ELR (cell line): ENCODE measurements at regions not wholly inside any gene's neighbourhood (a gene's known extent, or its start where the extent isn't known, plus 50 kb on each side); places are given as distances from the start of the nearest gene placed in this dataset.
"Not testable (repeated sequence)": the region's sequence is repeated elsewhere in the genome, so short reads cannot be mapped to it uniquely, and the experiment has no call there.

Experiments used
- DNase-seq: peaks from one replicate; pipeline ENCODE4 v3.0.0-alpha.2; 2015; ENCODE audit warnings: low read depth

DNA sequence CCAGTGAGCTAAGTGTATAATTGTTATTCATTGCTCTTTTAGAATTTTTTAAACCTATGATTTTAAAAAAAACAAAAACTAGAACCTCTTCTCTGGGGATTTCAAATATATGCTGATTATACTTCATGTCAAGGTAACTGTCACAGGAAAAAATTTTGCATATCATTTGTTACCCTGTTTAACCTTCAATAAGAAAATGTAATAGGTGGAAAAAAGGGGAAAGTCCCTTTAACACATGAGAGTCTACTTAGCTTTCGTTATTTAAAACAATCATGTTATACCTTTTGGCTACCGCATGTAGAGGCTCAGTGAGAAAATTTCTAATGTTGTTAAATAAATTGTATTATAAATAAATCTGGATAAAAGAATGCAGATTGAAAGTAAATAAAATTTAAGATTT lies 190.1 kb upstream of the AKR1E2 start:
- DNase-seq: no peak

GRCh38 chr10:4635388-4635787 lies 190.6 kb upstream of the AKR1E2 start:
- no peak for DNase-seq

DNA sequence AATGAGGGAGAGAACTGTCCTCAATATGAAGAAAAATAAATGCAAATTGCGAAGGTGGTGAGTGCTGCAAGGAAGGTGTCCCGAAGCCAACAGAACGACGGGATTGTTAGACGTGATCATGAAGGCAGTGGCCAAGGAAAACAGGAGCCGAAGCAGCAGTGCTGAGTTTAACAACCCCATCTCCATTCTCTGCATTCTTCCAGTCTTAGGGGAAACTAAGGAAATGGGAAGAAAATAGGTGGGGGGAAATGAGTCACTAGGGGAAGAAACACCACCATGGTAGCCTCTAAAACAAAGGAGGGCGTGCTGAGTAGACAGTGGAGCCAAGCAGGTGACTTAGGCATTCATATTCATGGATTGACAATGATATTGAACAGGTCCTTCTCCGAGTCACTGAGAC lies 192.2 kb upstream of the AKR1E2 start:
- no peak for DNase-seq

DNA sequence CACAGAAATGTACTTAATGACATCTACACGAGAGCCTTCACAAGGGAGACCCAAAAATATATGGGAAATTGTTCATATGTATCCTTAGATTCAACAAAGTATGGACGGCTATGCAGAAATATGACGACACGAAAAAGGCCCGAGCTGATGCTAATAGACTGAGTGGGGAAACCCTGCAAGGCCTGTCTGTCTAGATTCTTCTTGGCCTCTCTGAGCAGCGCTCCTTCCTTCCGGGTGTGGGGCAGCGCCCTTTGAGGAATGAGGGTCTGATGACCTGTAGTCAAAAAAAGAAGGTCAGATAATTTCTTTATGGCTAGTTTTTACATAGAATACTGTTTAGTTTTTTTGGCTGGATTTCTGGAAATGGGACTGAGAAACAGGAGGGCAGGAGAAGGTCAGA lies 192.8 kb upstream of the AKR1E2 start:
- DNase-seq: no peak

DNA sequence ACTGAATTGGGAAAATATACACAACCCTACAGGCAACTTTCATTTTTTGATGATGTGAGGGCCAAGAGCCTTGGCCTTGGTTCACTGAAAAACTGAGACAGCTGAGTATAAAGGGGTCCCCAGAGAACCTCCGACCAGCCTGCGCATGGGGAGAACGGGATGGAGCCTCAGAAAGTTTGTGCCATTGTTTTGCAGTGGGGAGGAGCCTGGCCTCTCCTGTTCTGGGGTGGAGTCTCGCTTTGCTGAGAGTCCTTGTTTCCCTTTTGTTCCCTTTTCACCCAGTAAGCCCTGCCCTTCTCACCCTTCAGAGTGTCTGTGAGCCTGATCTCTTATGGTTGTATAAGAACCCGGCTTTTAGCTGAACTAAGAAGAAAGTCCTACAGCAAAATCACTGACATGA lies 193.2 kb upstream of the AKR1E2 start:
- DNase-seq: no peak

DNA sequence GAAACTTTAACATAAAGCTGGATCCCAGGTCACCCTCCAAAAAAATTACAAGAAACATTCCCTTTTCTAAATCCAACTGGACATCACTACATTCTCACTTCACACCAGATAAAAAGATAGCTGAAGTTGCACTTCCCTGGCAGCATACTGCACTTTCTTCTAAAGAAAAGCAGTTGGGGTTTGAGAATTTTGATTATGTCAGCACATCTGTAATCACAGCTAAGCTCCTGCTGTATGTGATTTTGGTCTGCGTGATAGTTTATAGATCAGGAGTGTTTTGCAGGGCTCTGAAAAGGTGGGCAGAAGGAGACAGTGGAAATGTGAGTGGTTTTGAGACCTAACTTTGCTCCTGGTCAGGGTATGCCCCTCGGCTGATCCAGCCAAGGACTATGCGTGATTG lies 199.1 kb upstream of the AKR1E2 start:
- no peak for DNase-seq

DNA sequence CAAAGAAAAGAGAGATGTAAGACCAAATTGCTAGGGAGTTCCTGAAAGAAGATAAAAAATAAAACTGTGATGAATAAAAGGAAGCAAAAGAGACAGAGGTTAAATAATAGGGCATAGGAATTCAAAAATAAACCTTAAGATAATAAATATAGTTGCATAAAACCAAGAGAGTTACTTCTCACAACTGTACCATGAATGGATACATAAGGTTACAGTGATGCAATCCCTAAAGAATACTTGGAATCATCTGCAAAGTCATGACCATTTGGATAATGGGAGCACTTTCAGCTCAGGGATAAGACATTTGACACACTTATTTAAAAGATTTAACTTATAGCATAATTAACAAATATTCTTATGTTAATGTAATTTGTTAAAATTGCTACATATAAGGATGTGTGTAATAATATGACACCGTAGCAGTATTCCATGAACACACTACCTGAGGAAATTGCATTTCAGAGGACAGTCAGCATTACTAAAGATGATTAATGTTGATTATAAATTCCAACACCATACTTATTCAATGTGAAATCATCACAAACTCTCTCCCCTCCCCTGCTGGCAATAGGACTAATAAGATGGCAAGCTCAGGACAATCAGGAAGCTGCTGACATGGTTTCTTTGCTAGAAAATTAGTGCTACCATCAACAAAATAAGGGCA lies 202.1 kb upstream of the AKR1E2 start:
- DNase-seq: peak; percentile 31

GRCh38 chr10:4623200-4623599 lies 202.8 kb upstream of the AKR1E2 start:
- DNase-seq: no peak

DNA sequence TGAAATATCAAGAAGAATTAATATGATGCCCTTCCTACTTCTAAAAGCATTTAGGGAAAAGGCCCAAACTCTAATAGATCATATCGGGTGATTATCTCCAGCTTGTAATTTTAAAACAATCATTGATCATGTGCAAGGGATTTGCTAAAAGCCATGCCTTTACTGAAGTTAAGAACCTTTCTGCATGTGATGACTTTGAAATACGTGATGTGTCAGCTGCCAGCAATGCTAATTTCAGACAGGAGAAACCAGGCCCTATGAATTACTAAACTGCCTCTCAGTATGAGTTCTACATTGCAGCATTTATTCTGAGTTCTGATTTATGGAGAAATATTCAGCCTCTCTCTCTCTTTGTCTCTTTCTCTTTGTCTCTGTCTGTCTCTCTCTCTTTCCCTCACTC lies 203.6 kb upstream of the AKR1E2 start:
- no peak for DNase-seq

GRCh38 chr10:4617589-4617988 lies 208.4 kb upstream of the AKR1E2 start:
- DNase-seq: no peak

DNA sequence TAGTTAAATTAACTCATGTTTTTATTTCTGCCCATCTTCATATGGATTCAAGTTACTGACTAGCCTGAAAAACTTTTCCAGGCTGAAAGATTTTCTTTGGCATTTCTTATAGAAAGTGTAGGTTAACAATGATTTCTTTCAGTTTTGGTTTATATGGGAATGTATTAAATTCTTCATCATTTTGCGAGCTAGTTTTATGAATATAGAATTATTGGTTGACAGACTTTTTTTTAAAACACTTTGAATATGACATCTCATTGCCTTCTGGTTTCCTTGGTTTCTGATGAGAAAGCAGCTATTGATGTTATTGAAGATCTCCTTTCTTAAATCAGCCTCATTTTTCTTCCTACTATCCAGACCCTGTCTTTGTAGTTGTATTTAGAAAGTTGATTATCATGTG lies 211.0 kb upstream of the AKR1E2 start:
- DNase-seq: no peak

DNA sequence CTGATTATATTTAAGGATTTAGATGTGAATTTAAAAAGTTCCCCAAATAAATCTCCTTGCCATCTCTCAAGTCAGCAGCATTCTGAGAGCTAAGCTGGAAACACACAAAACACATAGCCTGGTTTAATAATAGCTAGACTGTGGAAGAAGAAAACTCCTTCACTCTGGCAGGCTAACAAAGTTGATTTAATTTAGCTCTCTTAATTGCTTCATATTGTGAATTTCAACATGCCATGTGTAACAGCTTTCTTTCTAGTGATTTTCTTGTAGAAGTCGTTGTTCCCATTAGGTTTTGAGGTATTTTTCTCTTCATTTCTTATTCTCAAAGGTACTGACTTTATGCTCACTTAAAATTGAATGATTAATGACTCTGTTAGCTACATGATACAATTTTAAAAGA lies 216.8 kb upstream of the AKR1E2 start:
- DNase-seq: no peak

- no peak for DNase-seq
Measured at GRCh38 chr10:4607681-4608080, 218.3 kb upstream of the AKR1E2 start.

GRCh38 chr10:4606856-4607636 lies 219.0 kb upstream of the AKR1E2 start:
- no peak for DNase-seq

DNA sequence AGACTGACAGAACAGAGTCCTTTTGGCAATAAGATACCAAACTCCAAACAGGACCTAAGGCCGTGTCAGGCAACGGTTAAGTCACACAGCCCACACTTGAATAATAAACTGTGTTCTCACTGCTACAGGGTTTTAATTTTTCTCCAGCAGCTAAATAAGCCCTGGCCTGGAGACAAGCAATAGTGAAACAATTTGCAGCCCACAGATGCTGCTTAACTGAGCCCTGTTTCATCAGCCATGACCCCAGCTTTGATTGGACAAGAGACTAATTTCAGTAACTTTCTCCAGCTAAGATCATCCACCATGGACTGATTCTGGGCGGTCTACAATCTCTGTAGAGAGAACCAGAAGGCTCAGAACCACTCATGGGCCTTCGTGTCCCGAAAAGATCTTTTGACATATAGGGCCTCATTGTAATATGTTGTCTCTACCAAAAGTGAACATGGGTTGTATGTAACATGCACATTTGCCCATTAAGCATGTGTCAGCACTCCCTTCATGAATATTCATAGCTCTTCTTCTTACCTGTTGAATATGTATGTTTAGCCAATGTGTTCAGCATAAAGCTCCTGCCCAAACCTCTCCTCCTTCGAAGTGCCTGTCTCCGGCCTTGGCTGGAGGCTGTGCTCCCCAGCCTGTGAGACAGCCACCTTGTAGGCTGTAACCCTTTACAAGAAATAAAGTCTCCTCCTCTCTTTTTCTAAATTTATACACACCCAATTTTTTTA lies 223.1 kb upstream of the AKR1E2 start:
- DNase-seq: no peak

DNA sequence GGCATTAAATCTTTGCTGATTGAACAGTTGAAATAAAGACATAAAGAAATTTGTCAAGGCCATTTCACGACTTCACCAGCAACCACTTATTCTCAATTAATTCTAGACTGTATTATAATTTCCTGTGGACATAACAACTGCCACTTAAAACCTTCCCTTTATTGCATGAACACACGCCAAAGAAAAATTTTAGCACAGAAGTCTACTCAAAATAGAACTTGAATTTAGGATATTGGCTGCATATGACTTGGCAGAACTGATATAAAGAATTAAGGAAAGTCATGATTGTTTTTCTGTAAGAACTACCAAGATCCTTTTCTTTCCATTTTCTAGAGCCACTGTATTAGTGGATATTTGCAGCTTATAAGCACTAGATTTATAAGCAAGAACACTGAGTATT lies 226.5 kb upstream of the AKR1E2 start:
- no peak for DNase-seq

DNA sequence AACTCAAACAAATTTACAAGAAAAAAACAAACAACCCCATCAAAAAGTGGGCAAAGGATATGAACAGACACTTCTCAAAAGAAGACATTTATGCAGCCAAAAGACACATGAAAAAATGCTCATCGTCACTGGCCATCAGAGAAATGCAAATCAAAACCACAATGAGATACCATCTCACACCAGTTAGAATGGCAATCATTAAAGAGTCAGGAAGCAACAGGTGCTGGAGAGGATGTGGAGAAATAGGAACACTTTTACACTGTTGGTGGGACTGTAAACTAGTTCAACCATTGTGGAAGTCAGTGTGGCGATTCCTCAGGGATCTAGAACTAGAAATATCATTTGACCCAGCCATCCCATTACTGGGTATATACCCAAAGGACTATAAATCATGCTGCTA lies 228.1 kb upstream of the AKR1E2 start:
- DNase-seq: not testable (repeated sequence)

- peak; percentile 1 for DNase-seq
Measured at GRCh38 chr10:4596951-4597350, 229.1 kb upstream of the AKR1E2 start.

- DNase-seq: peak; percentile 5
Measured at GRCh38 chr10:4595719-4596319, 230.2 kb upstream of the AKR1E2 start.

GRCh38 chr10:4590807-4591206 lies 235.2 kb upstream of the AKR1E2 start:
- peak; percentile 2 for DNase-seq

DNA sequence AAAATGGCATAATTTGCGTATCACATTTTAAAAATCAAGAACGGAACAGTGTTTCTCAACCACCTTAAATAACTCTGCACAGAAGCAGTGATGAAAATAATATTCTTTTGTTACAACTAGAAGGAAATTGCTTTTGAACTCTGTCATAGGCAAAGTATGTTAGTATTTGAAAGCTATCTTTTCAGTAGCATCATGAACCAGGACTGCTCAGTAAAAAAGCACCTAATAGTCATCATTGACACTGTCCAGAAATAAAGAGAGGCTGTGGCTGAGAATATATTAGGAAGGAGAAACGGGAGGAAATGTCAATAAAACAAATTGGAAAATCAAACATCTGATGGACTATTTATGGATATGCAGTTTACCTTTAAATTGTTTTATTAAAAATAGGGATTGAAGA lies 237.2 kb upstream of the AKR1E2 start:
- peak; percentile 11 for DNase-seq

DNA sequence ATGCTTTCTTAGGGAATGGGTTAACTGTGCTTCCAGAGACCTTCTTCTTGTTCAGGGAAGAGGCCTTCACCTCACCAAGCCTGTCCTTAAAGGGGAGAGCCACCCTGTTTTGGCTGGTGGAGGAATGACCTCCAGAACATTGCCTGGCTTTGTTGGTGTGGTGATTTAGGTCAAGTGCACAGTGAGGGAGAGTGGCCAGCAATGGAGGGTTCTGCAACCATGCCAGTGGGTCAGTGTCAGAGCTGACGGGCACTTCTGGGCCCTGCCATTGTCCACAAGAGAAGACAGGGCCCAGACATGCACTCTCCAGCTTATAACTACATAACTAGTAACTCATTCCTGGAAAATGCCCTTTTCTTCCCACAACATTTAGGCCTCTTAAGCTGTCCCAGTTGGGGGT lies 238.5 kb upstream of the AKR1E2 start:
- no peak for DNase-seq

DNA sequence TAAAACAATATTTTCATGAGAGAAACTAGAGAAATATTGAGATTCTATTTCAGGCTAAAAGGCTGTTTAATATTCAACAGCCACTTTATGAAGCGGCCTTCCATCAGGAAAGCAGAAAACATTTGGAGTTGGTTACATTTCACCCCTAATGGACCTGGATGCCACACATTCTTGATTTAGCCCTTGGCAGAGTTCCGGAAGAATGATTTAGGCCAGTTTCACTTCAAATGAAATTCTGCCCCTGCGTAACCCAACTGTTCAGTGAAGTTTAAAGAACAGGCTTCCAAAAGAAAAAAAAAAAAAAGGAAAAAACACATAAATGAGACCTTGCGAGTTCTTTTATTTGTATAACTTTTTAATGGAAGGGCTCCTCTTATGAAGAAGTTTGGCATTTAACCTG lies 239.2 kb upstream of the AKR1E2 start:
- DNase-seq: no peak
